CD4-positive, alpha-beta T cell treated with Interleukin-21 for 1 hour (primary cell): ENCODE measurements at regions not wholly inside any gene's neighbourhood (a gene's known extent, or its start where the extent isn't known, plus 50 kb on each side); places are given as distances from the start of the nearest gene placed in this dataset.
"Not testable (repeated sequence)": the region's sequence is repeated elsewhere in the genome, so short reads cannot be mapped to it uniquely, and the experiment has no call there.

Source experiments
- DNase-seq: peaks from one replicate; pipeline ENCODE4 v3.0.0-alpha.2; 2020

GRCh38 chr6:167676000-167676665 lies 150.6 kb upstream of the AFDN start:
- no peak for DNase-seq

GRCh38 chr6:167676666-167677421 lies 149.9 kb upstream of the AFDN start:
- no peak for DNase-seq

- DNase-seq, result no peak
Observed at GRCh38 chr6:167677422-167677789, 149.3 kb upstream of the AFDN start.

GRCh38 chr6:167678102-167679101 lies 148.3 kb upstream of the AFDN start:
- no peak for DNase-seq

GRCh38 chr6:167679122-167679736 lies 147.5 kb upstream of the AFDN start:
- no peak for DNase-seq

GRCh38 chr6:167679790-167680604 lies 146.7 kb upstream of the AFDN start:
- DNase-seq, result no peak

DNA sequence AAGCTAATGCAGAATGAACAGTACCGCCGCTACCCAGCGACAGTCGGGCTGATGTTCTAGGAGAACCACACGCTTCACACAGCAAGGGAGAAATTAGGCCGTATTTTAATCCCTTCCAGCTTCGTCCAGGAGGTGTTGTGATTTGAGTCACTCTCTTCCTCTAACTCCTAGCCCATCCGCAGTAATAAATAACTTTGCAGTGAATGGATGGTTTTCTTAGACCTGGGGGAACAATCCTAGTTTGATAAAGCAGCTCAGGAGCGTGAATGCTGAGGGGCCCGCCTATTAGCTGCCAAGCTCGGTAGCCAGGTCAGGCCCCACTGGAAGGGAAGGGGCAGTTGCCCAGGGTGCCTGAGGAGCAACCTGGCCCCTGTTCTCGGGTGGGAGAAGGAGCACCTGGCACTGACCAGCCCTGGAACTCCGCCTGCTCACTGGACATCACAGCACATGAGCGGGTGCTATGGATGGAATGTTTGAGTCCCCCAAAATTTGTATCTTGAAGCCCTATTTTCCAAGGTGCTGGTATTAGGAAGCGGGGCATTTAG lies 146.0 kb upstream of the AFDN start:
- no peak for DNase-seq

DNA sequence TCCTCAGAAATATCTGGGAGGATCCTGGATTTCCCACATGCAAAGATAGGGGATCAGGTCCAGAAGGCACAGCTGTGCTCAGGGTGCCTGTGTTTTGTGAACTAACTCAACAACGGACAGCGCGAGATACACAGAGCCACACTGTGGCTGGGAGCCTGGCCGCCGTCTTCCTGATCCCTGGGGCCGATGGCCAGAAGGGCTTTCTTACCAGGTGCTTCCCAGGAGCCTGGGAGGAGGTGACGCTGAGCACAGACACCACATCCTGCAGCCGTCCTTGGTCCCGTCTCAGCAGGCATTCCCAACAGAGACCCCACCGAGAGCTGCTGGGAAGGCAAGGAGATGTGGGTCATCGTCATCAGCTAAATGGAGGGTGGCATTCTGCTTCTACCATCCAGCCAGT lies 144.6 kb upstream of the AFDN start:
- no peak for DNase-seq

GRCh38 chr6:167682546-167683027 lies 144.1 kb upstream of the AFDN start:
- DNase-seq, result no peak

DNA sequence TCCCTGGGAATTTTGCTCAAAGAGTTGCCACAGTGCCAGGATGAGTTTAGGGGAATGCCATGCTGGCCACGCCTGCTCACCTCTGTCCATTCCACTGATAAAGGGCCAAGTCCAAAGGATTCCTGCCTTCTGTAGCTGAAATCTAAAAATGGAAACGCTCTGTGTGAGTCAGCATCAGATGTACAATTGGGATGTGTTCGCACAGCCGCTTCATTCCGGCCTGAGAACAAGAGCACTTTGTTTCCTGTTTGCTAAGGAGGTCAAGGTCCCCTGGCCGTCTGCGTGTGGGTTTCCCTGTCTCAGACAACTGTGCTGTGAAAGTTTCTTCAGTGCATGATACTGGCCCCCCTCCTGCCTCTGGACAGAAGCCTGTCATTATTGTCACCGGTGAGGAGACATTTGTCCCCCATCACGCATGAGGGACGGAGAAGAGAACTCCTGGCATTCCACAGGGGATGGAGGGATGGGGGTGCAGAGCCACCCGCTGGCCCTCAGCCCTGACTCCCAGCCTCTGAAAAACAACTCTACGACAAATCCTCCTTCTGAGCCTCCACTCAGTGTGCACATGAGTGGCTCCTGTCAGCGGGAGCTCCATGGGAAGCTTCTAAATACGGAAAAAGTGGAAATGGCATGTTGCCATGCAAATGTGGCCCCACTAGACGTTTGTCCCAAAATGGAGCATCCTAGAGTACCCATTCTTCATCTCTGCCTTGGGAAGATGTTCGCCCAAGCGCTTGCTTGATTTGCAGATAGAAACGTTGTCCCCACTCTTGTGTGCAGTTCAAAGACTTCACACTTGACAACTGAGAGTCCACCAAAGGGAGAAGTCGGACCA lies 143.5 kb upstream of the AFDN start:
- DNase-seq, result no peak

DNA sequence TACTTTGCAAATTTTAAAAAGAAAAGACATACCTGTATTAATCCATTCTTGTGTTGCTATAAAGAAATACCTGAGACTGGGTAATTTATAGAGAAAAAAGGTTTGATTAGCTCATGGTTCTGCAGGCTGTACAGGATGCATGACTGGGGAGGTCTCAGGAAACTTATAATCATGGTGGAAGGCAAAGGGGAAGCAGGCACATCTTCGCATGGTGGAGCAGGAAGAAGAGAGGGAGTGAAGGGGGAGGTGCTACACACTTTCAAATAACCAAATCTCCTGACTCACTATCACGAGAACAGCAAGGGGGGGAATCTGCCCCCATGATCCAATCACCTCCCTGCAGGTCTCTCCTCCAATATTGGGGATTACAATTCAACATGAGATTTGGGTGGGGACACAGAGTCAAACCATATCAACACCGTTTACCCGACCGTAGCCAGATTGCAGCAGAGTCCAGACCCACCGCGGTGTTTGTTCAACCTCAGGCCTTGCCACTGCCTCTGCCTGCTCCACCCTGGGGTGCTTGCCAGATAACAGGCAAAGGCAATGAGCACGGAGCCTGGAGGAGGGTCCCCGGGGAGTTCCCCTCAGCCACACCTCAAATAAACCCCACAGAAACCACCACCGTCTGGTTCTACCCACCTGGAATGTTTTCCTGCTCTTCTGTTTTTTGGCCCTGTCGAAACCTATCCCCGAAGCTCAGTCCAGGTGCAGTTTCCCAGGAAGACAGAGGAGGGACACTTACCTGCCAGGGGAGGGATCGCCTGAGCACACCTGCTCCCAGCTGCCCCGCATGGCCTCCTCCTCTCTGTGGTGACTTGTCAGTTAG lies 142.2 kb upstream of the AFDN start:
- DNase-seq, result no peak

GRCh38 chr6:167685654-167686053 lies 141.1 kb upstream of the AFDN start:
- DNase-seq, result no peak

- DNase-seq, result no peak
Observed at GRCh38 chr6:167686204-167686893, 140.4 kb upstream of the AFDN start.

- no peak for DNase-seq
Observed at GRCh38 chr6:167687116-167687725, 139.5 kb upstream of the AFDN start.

- DNase-seq, result no peak
Observed at GRCh38 chr6:167688123-167688522, 138.6 kb upstream of the AFDN start.

DNA sequence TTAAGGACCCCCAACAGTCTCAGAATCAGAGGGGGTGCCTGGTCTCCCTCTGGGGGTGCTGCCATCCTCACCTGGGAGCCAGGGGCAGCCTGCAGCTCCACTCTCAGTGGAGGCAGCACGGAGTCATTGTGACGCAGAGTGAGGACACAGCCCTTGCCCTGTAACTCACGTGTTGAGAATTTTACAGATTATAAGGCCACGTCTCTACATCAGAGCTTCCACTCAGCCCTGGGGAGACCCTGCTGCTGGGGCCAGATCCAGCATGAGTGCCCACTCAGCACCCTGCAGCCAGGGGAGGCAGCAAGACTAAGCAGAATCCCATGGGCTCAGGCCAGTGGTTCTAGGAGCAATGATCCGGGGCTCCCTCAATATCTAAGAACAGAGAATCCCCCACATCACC lies 137.4 kb upstream of the AFDN start:
- no peak for DNase-seq

DNA sequence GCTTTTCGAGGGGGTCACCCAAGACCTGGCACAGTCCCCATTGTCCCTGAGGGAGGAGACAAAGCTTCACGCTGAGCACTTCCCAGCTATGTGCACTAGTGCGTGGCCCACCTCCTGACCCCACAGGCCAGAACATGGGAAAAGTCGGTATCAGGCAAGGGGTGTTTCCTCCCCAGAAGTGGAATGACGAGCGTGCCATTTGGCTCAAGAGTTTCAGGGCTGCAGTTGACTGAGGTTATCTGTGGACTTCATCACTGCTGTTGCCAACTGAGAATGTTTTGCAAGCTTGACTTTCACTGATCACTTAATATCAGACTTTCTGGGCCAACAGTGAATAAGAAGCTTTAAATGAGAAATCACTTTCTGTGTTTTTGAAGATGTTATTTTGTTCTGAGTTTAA lies 137.0 kb upstream of the AFDN start:
- no peak for DNase-seq

- DNase-seq, result not testable (repeated sequence)
Observed at GRCh38 chr6:167690167-167690922, 136.4 kb upstream of the AFDN start.
